Inflammatory macrophage treated with lipopolysaccharide for 1 hour (primary cell): ENCODE measurements at regions not wholly inside any gene's neighbourhood (a gene's known extent, or its start where the extent isn't known, plus 50 kb on each side); places are given as distances from the start of the nearest gene placed in this dataset.
"Not testable (repeated sequence)": the region's sequence is repeated elsewhere in the genome, so short reads cannot be mapped to it uniquely, and the experiment has no call there.

ENCODE experiments used
- DNase-seq, 2 donors: peaks; one replicate each; pipeline ENCODE4 v3.0.0-alpha.2; 2020 to 2022

DNA sequence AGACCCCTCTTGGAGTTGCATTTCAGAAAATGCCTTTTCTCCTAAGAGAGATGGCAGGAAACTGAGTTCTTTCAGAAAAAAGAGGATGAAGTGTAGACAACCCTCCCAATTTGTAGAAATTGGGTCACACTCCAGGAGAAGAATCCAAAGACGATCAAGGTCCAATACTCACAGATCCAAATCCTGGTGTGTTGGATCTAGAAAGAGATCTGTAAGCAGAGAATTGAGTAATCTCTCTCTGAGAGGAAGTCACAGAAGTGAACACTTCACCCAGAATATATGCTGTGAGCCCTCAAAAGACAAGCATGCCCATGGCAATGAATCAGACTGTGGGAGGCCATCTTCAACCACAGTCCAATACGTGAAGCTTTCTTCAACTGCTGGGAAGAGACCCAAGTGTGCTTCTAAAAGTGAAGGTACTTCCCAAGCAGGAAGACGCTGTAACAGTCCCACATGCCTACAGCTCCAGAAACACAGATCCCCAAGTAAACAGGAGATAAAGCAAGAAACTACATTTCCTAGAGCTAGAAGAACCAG lies 182.7 kb downstream of the SMC2 start:
- DNase-seq: no peak

DNA sequence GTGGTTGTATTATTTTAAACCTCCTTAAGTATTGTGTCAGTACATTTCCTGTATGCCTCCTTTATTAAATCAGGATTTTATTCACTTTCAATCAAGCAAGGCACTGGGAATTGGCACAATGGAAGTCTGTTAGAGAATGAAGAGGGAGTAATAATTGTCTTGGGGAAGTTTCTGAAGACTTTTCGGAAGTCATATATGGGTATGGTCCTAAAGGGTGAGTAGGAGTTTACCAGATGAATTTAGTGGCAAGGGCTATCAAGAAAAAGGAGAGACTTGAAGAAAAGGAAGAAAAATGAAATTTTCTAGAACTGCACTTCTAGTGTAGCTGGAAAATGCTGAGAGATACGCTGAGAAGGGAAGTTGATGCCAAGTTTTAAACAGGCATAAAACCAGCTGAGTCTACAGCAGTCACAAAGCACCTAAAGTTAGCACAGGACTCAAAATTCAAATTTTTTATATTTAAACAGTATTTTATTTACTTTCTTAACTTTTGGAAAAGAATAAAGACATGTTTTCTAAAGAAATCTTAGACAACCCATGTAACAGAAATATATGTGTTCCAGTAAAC lies 184.9 kb downstream of the SMC2 start:
- DNase-seq: no peak

DNA sequence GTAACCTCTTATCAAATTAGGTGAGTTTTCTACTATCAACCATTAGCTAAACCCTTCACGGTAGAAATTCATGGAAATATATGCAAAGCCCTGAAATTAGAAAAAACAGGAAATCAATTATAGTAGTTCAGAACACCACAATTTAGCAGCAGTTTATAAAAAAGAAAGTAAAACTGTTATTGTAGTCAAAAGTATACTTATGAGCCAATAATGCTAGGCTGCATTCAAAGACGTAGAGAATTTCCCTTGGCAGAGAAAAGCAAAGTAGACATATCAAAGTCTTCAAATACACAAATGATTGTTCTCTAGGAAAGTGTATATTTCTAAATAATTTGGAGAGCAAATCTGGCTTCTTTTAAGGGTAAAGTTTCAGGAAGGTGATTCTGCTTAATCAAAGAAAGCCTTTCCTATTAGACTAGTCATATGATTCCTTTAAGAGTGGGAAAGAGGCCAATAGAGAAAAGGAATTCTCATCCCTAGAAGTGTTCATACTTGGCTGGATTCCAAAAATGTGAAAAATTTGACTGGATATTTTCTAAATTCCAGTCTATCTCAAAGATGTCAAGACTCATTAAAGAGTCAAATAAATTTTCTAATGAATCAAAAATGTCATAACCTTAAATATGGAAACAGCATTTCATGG lies 185.5 kb downstream of the SMC2 start:
- DNase-seq: no peak

DNA sequence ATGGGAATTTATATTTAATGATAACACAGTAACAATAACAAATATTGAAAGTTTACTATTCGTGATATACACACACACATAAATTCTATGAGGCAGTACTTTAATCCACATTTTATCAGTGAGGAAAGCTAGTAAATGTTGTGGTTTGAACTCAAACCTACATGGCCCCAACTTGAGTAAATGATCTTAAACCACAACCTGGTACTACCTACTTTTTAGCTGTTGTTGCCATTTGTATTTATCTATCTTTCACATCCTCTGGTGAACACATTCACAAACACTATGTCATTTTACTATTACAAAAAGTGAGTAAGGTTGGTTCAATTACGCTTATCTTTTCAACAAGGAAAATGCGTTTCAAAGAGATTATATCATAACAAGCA lies 186.1 kb downstream of the SMC2 start:
- no peak for DNase-seq

DNA sequence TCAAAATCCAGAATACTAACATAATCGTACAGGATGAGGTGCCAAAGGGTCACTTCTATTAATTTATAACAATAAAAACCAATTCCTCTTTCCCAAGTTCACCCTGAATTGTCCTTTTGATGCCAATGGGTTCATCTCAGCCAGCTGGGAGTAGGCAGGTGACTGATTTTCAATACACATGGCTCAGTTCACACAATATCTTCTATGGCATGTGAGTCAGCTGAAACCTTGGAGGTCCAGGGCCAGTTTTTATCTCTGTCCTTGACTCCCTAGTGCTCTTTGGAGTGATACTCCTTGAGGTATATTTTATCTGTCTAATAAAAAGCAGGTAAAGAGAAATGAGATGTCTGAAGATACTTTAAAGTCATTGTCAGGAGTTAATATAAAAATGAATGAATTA lies 186.6 kb downstream of the SMC2 start:
- DNase-seq: no peak

DNA sequence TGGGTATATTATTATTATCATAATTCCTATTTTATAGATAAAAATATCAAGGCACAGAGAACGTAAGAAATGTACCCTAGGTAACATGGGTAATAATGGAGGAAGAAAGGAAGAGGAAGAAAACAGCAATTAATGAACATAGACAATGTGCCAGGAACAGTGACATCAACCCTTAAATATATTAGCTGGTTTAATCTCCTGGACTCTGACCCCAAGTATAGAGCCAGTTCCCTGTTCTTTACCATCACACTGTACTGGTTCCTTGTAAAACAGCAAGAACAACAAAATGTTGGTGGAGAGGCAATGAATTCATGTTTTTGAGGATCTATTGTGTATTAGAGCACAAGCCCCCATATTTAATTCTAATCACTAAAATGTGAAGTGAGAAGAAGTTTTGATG lies 192.1 kb downstream of the SMC2 start:
- no peak for DNase-seq

DNA sequence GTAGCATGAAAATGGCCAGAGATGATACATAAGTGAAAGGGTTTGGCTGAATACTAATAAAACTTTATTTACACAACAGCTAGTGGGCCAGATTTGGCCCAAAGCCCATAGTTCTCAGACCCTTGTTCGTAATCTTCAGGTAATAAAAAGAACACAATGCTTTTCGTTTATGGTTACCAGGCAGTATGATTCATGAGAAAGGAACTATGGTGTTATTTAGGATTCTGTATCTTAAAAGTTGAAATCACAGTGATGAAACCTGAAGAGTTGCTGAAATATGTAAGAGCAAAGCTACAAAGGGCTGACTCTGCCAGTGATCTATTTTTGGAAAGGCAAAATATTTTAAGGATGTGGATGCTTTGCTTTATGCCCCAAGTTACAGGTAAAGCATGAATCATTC lies 192.7 kb downstream of the SMC2 start:
- no peak for DNase-seq

DNA sequence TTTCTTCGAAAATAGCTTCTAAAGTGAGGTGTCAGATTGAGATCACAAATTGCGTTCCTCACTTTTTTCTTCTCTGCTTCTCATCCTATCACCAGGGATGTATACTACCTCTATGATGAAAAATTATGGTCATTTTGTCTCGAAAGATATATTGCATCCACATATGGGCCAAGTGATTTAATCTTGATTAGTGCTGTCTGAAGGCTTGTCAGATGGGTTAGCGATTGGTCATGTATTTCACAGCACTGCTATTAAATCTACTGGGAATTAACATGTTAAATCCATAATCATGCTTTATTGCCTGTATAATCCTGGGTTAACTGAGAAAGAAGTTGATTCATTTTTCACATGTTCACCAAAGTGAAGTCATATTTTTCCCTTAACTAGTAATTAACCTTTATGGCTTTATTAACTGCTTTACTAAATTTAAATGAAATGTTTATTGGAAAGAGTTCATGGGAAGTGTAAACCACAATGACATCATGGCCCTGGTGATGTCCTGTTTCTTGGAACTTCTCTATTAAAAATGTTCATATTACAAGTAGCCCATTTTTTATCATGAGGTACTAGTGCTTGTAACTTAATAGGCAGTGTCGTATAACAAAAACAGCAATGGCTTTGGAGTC lies 193.3 kb downstream of the SMC2 start:
- no peak for DNase-seq

DNA sequence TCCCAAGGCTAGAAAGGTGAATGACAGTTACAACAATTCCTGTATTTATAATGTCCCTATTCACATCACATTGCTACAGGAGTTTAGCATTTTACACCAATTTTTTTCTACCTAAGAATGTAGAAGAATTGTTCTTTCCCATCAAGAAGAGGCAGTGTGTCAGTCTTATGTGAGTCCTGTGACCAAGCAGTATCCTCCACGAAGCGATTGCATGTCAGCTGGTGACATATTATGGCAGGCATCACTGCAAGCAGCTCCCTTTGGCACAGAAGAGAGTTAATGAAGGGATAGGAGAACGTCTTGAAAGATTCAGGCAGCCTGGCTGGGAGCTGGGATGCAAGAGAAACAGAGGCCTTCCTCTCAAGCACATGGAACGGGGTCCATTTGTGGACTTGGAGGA lies 199.8 kb downstream of the SMC2 start:
- DNase-seq: no peak

DNA sequence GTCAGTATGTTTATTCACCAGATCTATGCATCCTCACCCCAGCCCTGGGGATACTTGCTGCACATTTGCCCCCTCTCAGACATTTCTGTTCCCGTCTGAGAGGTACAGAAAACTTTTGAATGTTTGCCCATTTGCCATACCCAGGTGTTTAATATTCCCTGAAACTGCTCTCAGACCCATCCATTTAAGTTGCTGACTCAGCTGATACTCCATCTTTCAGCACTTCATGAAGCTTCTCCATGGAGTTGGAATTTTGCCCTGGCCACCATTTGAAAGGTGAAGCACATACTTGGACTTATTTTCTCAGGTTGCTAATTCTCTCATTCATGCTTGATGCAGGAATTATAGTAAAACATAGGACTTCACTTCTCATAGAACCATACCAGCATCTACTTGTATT lies 203.9 kb upstream of the OR13F1 start:
- DNase-seq: no peak

DNA sequence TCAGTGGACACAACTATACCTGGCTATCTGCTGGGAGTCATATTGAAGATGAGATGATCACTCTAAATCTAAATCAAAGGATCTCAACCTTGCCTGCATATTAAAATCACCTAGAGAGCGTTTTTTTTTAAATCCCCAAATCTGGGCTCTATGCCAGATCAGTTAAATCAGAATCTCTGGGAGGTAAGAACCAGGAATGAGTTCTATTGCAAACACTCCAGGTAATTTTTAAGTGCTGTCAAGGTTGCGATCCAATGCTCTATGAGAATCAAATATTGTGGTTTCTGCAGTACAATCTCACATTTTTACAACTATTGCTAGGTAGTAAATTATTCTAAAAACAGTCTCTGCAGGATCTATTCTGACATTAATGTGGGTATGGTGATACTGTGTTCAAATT lies 202.3 kb upstream of the OR13F1 start:
- no peak for DNase-seq

DNA sequence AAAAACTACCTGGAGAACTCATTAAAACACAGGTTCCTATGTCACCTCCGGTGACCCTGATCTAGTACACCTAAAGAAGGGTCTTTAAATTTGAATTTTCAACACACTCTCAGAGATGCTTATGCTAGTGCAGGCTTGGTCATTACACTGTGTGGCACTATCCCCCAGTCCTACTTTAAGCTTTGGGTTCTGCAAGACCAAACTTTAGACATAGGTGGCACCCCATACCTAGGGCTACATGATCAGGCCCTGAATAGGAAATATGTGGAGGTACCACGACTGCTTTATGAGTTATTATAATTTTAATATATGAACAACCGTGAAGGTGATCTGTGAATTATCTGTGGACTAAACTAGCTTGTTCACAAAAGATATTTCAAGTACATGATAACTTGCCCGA lies 201.3 kb upstream of the OR13F1 start:
- no peak for DNase-seq

DNA sequence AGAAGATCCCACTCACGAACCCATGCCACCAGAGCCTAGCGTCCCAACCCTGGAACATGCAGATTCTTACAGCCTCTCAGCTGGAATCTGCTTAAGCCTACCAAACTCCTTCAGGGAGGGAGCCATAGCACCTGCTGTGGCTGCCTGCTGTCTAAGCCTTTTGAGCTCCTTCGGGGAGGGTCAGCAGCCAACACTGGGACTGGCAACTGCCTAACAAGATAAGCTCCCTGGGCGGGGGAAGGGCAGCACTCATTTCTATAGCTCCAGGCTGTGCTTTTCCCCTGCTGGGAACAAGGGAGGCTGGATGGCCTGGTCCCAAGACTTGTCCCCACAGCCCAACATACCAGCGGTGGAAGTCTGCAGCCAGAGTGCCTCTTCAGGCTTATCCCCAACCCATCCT lies 199.1 kb upstream of the OR13F1 start:
- DNase-seq: no peak

DNA sequence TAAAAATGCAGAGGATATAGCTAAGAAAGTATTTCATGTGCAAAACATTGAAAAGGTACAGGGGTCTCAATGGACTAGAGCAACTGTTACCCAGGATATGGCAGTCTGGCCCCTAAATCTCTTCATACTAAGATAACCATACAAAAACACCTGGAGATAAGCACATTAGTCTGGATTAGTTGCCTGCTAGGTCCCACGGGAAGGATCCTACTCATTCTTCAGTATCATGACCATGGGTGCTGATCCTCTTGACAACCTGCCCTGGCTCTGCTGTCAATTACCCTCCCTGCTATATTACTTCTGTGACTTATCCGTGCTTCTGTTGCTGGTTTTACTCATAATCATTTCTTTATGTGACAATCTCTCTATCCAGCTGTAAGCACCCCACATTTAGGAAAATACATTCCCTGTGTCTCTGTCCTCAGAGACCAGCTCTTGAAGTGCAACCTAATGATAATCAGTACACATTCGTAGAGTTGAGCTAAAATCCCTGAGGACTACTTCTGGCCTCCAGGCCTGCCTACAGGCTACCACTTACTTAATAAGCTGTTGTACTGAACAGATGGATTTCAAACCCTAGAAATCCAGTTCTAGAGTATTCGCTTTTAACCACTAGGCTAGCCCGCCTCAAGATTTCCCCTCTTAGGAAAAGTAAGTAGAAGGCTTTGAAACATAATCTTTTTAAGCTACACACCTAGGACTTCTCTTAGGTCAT lies 190.5 kb upstream of the OR13F1 start:
- no peak for DNase-seq

DNA sequence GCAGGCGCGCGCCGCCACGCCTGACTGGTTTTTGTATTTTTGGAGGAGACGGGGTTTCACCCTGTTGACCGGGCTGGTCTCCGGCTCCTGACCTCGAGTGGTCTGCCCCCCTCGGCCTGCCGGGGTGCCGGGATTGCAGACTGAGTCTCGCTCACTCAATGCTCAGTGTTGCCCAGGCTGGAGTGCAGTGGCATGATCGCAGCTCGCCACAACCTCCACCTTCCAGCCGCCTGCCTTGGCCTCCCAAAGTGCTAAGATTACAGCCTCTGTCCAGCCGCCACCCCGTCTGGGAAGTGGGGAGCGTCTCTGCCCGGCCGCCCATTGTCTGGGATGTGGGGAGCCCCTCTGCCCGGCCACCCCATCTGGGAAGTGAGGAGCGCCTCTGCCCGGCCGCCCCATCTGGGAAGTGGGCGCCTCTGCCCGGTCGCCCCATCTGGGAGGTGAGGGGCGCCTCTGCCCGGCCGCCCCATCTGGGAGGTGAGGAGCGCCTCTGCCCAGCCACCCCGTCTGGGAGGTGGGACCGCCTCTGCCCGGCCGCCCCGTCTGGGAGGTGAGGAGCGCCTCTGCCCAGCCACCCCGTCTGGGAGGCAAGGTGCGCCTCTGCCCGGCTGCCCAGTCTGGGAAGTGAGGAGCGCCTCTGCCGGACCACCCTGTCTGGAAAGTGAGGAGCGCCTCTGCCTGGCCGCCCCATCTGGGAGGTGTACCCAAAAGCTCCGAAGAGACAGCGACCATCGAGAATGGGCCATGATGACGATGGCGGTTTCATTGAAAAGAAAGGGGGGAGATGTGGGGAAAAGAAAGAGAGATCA lies 187.7 kb upstream of the OR13F1 start:
- DNase-seq: not testable (repeated sequence)

DNA sequence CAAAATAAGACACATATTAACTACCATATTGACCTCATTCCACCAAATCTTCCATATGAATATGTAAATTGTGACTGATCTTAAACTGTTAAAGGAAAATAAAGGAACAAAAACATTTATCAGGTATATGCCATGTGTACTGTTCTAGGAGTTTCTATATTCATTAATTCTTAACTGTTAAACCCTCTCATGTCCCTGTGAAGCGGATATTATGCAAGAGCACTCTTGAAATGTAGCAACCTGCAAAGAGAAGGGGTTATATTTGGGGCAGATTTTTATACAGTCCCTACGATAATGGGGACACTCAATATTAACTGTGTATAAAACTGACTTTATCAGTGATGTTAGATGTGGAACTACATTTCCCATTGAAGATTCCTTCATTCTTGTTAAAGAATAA lies 184.9 kb upstream of the OR13F1 start:
- no peak for DNase-seq

DNA sequence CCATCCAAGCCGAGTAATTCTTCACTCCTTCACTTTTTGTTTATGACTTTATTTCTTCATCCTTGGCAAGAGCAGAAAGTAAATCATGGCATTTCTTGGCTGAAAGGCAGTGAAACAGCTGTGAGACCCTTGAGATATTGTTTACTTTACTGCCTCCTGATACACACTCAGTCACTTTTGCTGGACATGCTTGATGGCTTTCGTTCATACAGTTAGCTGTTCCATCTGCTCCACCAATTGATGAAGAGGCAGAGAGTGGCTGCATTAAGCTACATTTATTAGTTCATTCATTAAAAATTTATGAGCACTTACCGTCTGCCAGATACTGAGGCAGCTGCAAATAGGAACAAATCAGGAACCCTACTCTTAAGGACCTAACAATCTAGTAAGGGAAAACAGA lies 184.4 kb upstream of the OR13F1 start:
- DNase-seq: no peak

DNA sequence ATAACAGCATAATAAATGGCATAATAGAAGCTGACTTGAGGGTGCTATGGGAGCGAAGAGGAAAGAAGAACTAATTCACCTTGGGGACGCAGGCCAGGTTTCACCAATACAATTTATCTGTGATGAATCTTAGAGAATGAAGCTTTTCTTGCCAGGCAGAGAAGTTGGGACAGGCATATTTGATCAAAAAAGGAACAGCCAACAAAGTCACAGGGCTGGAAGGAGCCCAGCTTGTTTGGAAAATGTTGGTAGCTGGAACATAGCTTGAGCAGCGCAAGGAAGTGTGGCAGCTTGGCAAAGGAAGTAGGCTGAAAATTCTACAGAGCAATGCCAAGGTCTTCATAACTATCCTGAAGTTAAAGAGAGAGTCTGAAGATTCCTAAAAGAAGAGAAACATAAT lies 181.5 kb upstream of the OR13F1 start:
- DNase-seq: no peak

DNA sequence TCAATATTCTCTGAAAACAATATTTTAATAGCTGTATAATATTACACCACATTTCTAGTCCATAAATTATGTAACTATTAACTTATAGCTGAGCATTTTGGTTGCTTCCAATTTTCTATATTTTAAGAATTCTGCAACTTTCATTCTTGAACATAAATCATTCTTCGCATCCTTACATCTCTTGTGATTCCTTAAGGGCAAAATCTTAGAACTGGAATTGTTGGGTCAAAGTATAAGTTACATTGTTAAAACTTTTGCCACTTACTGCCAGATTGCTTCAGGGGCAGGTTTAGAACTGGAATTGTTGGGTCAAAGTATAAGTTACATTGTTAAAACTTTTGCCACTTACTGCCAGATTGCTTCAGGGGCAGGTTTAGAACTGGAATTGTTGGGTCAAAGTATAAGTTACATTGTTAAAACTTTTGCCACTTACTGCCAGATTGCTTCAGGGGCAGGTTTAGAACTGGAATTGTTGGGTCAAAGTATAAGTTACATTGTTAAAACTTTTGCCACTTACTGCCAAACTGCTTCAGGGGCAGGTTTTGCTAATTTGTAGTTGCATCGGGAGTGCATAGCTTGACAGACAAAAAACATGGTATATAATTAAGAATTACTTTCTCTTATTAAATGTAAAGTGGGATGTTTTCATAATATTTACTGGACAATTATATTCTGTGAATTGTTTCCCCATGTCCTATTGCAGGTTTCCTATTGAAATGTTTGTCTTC lies 179.9 kb upstream of the OR13F1 start:
- not testable (repeated sequence) for DNase-seq

DNA sequence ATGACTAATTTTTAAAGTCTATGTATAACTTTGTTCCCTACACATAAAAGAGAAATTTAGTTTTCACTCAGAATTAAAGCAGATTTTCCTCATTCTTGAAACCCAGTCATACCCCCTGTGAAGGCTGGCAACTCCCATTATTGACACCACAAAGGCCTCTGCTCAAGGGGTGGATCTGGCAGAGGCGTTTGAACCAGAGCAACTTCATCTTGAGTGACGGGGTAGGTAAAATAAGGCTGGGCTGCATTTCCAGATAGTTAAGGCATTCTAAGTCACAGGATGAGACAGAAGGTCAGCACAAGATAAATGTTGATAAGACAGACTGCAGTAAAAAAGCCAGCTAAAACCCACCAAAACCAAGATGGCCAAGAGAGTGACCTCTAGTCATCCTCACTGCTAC lies 177.2 kb upstream of the OR13F1 start:
- DNase-seq: no peak

DNA sequence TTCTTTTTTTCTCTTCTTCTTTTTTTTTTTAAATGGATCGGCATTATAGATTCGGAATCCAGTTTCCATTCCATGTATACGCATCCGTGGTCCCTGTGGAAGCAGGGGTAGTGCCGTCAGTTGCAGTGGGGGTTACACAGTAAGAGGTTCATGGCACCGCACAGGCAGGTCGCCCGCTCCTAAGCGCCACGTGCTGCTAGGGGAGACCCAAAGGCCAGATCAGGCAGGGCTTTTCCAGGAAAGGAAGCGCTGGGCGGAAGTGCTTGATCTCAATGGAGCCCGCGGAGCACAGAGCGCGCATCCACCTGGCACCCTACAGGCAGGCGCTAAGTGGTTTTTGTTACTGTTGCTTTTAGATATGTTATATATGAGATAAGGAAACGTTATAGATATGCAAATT lies 174.8 kb upstream of the OR13F1 start:
- DNase-seq: no peak

DNA sequence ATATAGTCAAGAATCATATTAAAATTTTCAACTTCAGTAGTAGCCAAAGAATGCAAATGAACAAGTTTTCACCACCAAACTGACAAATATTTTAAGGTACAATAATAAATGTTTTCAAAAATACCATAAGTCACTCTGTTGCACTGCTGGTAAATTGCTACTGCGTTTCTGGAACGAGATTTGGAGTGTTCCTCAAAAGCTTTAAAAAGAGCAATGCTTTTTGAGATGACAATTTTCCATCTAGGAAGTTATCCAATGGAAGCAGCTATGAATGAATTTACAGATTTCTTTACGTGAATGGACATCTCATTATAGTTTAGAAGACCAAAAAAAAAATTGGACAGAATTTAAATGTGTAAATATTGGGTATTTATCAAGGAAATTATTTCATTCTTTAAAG lies 173.2 kb upstream of the OR13F1 start:
- DNase-seq: no peak
